HS-27A (cell line): ENCODE measurements at regions not wholly inside any gene's neighbourhood (a gene's known extent, or its start where the extent isn't known, plus 50 kb on each side); places are given as distances from the start of the nearest gene placed in this dataset.
"Not testable (repeated sequence)": the region's sequence is repeated elsewhere in the genome, so short reads cannot be mapped to it uniquely, and the experiment has no call there.

Experiments used
- DNase-seq: peaks from one replicate; pipeline ENCODE4 v3.0.0-alpha.2; 2012; ENCODE audit warnings: low read depth, missing footprints

DNA sequence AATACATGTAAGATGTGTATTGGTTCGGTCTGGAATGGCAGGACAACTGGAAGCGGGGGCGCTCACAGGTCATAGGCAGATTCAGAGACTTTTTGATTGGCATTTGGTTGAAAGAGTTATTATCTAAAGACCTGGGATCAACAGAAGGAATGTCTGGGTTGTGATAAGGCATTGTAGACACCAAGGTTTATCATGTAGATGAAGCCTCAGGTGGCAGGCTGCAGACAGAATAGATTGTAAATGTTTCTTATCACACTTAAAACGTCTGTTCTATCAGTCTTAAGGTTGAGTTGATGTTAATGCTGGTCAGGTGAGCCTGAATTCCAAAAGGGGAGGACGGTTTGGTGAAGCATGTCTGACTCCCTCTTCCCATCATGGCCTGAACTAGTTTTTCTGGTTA is 295.9 kb upstream of the PROK2 start:
- no peak for DNase-seq

GRCh38 chr3:72080095-72080494 is 295.1 kb upstream of the PROK2 start:
- no peak for DNase-seq

DNA sequence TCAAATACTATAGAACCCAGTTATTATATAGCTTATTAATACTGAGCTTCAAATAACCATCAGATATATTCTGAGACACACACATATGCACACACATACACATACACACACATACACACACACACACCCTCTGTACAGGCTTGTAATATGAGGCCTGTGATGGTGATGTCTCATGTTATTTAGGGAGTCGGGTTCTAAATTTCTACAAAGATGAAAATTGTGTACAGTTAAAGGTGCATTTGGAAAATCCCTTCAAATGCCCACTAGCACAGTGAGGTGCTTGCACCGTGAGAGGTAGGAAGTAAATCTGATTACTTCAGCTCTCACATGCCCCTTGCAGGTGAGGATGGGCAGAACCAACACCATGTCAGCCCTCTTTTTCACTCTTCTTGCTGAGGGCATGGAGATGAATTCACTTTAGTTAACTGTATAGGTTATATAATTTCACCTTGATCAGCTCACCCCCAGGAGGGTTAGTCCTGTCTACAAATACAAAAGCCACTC is 294.5 kb upstream of the PROK2 start:
- no peak for DNase-seq

DNA sequence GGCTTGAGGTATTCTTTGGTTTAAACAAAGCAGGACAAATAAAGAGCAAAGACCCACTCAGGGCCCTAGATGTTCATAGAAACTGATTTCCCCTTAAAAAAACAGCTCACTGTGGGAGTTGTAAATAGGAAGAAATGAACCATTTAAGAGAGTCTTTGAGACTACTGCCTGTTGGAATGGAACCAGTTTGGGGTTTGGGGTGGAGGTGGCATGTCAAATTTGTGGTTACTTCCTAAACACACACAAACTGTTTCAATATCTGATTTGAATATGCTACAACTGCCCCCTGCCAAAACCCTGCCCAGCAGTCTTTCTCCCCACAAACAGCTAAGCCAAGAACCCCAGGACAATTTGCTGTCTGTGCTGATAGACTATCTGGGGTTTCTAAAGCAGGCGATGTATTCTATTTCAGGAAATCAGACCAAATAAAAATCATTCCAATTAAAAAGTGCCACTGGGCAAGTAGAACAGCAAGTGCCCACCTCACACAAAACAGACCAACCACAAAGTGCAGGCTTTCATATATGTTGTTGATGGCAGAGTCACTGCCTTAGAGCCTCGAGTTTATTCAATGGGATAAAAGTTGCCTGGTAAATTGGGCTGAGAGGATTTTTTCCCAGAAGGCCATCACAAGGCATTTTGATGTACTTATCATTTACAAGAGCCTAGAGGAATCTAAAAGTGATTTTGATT is 293.9 kb upstream of the PROK2 start:
- no peak for DNase-seq

GRCh38 chr3:72077473-72078259 is 292.7 kb upstream of the PROK2 start:
- DNase-seq = no peak

DNA sequence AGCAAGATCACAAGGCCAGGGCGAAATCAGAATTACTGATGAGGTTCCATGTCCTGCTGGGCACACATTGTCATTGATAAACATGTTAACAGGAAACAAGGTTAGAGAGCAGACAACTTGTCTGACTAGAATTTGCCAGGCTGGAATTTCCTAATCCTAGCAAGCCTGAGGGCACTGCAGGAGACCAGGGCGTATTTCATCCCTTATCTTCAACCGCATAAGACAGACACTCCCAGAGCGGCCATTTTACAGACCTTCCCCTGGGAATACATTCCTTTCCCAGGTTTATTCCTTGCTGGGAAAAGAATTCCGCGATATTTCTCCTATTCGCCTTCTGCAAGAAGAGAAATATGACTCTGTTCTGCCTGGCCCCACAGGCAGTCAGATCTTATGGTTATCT is 290.9 kb upstream of the PROK2 start:
- not testable (repeated sequence) for DNase-seq

GRCh38 chr3:72071624-72072023 is 286.7 kb upstream of the PROK2 start:
- DNase-seq = no peak

- DNase-seq = no peak
Observed at GRCh38 chr3:72070005-72070404, 285.1 kb upstream of the PROK2 start.

GRCh38 chr3:72069543-72069942 is 284.6 kb upstream of the PROK2 start:
- DNase-seq = no peak

GRCh38 chr3:72068621-72069020 is 283.7 kb upstream of the PROK2 start:
- no peak for DNase-seq

DNA sequence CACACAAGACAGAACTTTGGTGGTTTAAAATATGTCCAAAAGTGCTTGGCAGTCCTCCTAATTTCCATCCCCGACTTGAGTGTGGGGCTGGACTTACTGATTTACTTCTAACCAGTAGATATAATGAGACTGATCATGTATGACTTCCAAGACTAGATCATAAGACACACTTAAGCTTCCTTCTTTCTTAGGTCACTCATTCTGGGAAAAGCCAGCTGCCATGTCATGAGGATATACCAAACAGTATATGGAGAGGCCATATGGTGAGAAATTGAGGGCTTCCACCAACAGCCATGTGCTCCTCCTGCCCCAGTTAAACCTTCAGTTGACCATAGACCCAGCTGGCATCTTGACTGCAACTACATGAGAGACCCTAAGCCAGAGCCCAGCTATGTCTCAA is 282.8 kb upstream of the PROK2 start:
- no peak for DNase-seq

DNA sequence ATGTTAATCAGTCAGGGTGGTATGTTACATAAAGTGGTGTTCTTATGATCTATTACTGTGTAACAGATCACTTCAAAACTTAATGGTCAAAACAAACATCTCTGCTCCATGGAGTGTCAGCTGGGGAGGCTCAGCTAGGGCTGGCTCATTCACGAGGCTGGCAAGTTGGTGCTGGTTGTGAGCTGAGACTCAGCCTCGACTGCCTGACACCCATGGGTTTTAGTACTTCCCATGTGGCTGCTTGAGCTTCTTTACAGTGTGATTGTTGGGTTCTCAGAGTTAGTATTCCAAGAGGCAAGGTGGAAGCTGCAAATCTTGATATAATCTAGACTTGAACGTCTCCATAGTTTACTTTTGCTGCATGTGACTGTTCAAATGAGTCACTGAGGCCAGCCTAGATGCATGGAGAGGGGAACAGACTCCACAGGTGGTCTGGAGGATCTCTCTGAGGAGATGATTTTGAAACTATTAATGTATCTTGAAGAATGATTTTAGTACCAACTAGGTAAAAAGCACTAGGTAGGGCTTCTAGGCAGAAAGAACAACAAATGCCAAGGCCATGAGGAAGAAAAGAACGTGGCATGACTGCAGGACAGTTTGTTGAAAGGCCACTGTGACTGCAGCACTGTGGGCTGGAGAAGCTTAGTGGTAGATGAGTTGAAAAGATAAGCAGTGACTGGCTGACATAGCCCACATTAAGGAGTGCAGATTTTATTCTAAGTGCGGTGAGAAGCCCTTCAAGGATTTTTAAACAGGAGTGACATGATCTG is 281.1 kb upstream of the PROK2 start:
- DNase-seq = no peak

DNA sequence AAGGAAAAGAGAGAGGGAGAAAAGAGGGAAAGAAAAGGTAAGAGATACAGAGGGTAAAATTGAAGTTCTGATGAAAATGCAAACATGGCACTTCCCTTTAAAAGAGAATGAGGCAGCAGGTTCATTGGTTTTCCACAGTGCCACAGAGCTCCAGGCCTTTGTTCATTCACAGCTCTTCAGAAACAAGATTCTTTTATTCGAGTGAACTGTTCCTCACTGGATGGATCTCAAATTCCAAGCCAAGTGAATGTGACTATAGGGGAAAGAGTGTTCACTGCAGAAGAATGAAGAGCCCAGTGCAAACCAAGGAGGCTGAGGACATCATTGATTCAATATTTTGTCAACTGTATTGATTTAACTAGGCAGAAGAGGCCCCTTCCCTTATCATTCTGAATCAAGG is 280.3 kb upstream of the PROK2 start:
- no peak for DNase-seq

DNA sequence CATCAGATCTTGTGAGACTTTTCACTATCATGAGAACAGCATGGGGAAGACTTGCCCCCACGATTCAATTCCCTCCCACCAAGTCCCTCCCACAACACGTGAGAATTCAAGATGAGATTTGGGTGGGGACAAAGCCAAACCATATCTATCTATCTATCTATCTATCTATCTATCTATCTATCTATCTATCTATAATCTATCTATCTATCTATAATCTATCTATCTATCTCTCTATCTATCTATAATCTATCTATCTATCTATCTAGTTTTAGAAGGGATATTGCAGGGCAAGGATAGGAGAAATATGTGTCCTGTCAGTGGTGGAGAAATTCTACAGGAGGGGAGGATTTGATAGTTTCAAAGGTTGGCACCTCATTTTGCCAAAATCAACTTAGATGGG is 279.8 kb upstream of the PROK2 start:
- not testable (repeated sequence) for DNase-seq

- no peak for DNase-seq
Observed at GRCh38 chr3:72062017-72062416, 277.1 kb upstream of the PROK2 start.

DNA sequence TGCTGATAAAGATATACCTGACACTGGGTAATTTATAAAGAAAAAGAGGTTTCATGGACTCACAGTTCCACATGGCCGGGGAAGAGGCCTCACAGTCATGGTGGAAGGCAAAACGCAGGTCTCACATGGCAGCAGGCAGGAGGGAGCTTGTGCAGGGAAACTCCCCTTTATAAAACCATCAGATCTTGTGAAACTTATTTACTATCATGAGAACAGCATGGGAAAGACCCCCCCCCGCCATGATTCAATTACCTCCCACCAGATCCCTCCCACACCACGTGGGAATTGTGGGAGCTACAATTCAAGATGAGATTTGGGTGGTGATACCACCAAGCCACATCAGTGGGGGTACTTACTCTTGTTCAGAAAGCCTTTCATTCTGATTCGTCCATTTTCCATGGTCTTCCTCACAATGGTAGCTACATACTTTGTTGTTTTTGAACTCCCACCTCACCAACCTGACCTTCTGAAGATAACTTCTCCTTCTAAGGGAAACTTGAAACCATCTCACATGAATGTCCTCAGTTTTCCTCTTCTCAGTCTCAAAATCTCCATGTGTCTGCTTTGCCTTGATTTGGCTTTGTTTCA is 275.6 kb upstream of the PROK2 start:
- no peak for DNase-seq

DNA sequence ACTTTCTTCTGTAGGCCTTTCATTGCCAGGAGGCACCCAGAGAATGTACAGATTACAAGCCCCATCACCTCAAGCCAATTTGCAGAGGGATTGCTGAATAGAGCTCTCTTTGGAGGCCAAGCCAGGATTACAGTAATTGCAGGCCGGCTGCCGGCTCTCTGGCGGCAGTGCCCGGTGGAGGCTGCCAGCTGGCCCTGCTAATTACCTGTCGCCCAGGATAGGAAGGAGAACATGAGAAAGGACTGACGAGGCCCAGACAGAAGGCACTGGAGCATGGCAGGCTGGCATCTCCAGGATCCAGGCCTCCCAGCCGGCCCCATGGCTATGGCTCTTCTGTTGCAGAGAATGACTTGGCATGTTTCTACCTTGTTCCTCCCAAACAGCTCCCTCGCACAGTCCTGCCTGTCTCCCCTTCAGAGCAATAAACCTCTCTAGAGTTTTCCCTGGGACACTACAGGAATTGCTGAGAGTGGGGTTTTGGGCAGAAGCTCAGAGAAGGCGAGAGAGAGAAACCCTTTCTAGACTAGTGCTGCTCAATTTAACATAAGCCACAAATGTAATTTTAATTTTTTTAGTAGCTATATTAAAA is 273.6 kb upstream of the PROK2 start:
- DNase-seq = no peak

DNA sequence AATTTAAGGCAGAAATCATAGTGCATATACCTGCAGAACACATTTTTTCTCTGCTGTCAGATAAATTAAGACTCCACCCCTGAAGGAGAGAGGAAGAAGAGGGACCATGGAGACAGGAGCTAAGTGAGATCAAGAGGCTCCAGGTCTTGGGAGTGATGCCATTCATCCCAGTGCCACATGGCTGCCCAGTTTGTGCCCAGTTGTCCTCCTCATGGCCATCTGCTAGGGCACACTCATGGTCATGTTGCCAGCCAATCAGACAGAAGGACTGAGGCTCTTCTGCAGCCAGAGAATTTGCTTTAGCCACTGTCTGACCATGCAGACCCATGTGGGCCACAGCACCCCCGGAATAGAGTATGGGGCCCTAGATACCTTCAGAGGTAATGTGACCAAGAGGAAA is 270.5 kb upstream of the PROK2 start:
- no peak for DNase-seq

- DNase-seq = no peak
Observed at GRCh38 chr3:72054976-72055375, 270.0 kb upstream of the PROK2 start.

GRCh38 chr3:72052841-72053409 is 268.0 kb upstream of the PROK2 start:
- DNase-seq = no peak

GRCh38 chr3:72050771-72051170 is 265.8 kb upstream of the PROK2 start:
- no peak for DNase-seq
